ENCODE measurements at regions not wholly inside any gene's neighbourhood (a gene's known extent, or its start where the extent isn't known, plus 50 kb on each side); places are given as distances from the start of the nearest gene placed in this dataset.

GRCh38 chr19:14300303-14300702, 80.9 kb upstream of the ADGRE5 start:
- Histone ChIP-seq H3K79me2 (ENCODE audit: control insufficient read depth, insufficient read depth, low read length) (no peaks in the 10 kb centered on the region), H3K27ac (ENCODE audit: extremely low read depth, low read depth, low read length) (no peak overlapping the region), H3K9me3 (replicated peaks; ENCODE audit: control insufficient read depth, insufficient read depth, low read depth, low read length) (no peaks in the 10 kb centered on the region), H3K9ac (ENCODE audit: insufficient read depth in 1 of 2, low read depth in 2 of 2, low read length in 2 of 2) (no peak overlapping the region), H3K4me3 (no peak overlapping the region), H3K36me3 (ENCODE audit: control insufficient read depth, insufficient read depth, low read length) (no peaks in the 10 kb centered on the region), H3K4me2 (ENCODE audit: insufficient read depth, low read length) (peak overlapping the region; percentile 25; the same call in 1 of the 2 replicates), H4K20me1 (replicated peaks; ENCODE audit: control insufficient read depth, insufficient read depth, low read length) (no peaks in the 10 kb centered on the region), H3K4me1 (replicated peaks in 1 of 2; ENCODE audit: control insufficient read depth in 2 of 2, insufficient read depth in 2 of 2, low read length in 2 of 2) (no peaks in the 10 kb centered on the region; a peak in 1 of 5 replicates), H2AFZ (ENCODE audit: low read depth, low read length) (no peak overlapping the region), H3K9me1 (ENCODE audit: control insufficient read depth, insufficient read depth, low read length) (no peaks in the 10 kb centered on the region), H3K27me3 (ENCODE audit: control insufficient read depth in 2 of 2, insufficient read depth in 2 of 2, low read length in 2 of 2) (peaks cover 2 to 7% of the 10 kb centered on the region in 2 experiments; a peak in 3 of 5 replicates)
- CTCF ChIA-PET (ENCODE audit: low intra/inter-chr PET ratio), result no interaction called here
- no TSS peak for BruUV-seq (replicated peaks)
- in situ Hi-C loops (cut with MboI), result no loop called here
- intact Hi-C loops (cut with micrococcal nuclease), result no loop called here
- TF ChIP-seq FOS (IDR thresholded peaks at IDR 0.05; ENCODE audit: extremely low read depth, insufficient read length) (no peak), ATF4 (CRISPR knock-in tag; IDR thresholded peaks at IDR 0.05) (no peak), PKNOX1 (IDR thresholded peaks at IDR 0.05) (peak; percentile 74), BMI1 (IDR thresholded peaks at IDR 0.05; ENCODE audit: low read length) (peak; percentile 75; the same call in 1 of the 2 replicates), ZNF436 (CRISPR knock-in tag; IDR thresholded peaks at IDR 0.05) (no peak), RUNX1 (IDR thresholded peaks at IDR 0.05; ENCODE audit: low read depth) (no peak), MTA1 (IDR thresholded peaks at IDR 0.05; ENCODE audit: borderline replicate concordance) (no peak), ZBED1 (IDR thresholded peaks at IDR 0.05) (no peak), GTF2E2 (tag; IDR thresholded peaks at IDR 0.05) (no peak), SMC3 (conservative IDR thresholded peaks at IDR 0.05; ENCODE audit: insufficient read depth, low read depth, low read length) (no peak), EGR1 (conservative IDR thresholded peaks at IDR 0.05) (0 out of 2 replicates have a peak, but pooled peaks have one; percentile 11), TEAD1 (CRISPR knock-in tag; IDR thresholded peaks at IDR 0.05) (0 out of 4 replicates have a peak, but pooled peaks of 1 of the 2 experiments have one; percentile 29), PBX2 (CRISPR knock-in tag; IDR thresholded peaks at IDR 0.05; ENCODE audit: low read depth) (no peak), PBX2 (tag; conservative IDR thresholded peaks at IDR 0.05; ENCODE audit: low read depth) (0 out of 2 replicates have a peak, but pooled peaks have one; percentile 9), THRAP3 (IDR thresholded peaks at IDR 0.05; ENCODE audit: borderline replicate concordance) (no peak), FOXJ2 (tag; IDR thresholded peaks at IDR 0.05) (0 out of 2 replicates have a peak, but pooled peaks have one; percentile 40), RFX1 (IDR thresholded peaks at IDR 0.05) (peak; percentile 92), ELF1 (tag; IDR thresholded peaks at IDR 0.05) (no peak)
- FAIRE-seq, result no peak
- ATAC-seq, result peak; percentile 59; the same call in 2 of the 3 replicates
- POLR2A ChIA-PET, result interaction anchor here (0.6 to 1.6 kb wide), 2 partner anchors 12 to 82 kb away, joined by 4 read pairs; no protein-coding TSS in a partner anchor
- 4% methylated on average over 5 of the region's 6 CpGs for WGBS (ENCODE audit: insufficient coverage, low coverage, missing lambda C conversion rate)
- DNase-seq (ENCODE audit: extremely low read depth in 1 of 4, low spot score in 3 of 4), result peak in 1 of 4 experiments; percentile 39

All from K562 (cell line).